NCI-H146 (cell line): ENCODE measurements at regions not wholly inside any gene's neighbourhood (a gene's known extent, or its start where the extent isn't known, plus 50 kb on each side); places are given as distances from the start of the nearest gene placed in this dataset.

ENCODE experiments used
- DNase-seq: peaks from one replicate; lab custom pipeline; 2025; lab: John Stamatoyannopoulos, UW

DNA sequence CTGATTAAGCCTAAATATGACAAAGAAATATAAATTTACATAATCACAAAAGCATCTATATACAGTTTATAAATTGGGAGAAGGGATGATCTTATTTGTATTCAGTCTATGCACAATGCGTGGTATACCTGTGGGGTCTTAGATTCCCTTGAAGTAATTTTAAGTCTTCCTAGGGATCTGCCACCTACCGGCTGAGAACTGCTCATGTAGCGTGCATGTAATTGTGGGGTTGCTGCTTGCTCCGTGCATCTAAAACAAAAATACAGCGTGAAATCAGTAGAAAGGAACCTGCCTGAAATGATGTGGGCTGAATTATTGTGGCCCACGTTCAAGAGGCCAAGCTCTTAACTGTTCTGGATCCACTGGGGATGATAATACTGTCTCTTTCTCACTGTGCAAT, 187.3 kb downstream of the MBOAT1 start:
- no peak for DNase-seq

DNA sequence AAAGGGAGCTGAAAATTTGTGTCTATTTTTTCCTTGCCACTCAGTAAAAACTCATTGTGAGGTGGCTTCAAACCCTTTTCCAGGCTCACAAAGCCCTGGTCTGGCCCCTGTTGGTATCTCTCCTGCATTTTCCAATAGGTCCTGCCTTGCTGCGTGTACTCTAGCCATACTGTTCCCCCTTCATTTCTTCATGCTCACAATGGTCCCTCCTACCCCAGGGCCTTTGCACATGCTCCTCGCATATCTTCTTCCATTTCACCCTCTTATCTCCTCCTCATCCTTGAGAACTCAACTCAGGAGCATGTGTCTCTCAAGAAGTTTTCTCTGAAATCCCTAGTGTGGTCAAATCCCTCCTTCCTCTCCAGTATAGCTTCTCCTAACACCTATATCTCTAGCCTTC, 186.6 kb downstream of the MBOAT1 start:
- DNase-seq = no peak

GRCh38 chr6:20028143-20028542, 184.1 kb downstream of the MBOAT1 start:
- DNase-seq = peak; percentile 98

- DNase-seq = no peak
These were observed 183.7 kb downstream of the MBOAT1 start for GRCh38 chr6:20028562-20028961.

DNA sequence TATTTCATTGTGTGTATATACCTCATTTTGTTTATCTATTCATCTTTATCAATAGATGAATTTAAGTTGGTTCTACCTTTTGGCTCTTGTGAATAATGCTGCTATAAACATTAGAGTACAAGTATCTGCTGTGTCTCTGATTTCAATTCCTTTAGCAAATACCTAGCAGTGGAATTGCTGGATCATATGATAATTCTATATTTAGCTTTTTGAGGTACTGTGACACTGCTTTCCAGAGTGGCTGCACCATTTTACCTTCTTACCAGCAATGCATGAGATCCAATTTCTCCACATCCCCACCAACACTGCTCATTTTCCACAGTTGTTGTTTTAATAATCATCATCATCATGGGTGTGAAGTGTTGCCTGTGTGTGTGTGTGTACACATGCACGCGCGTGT, 182.3 kb downstream of the MBOAT1 start:
- no peak for DNase-seq

- DNase-seq = no peak
These were observed 180.9 kb downstream of the MBOAT1 start for GRCh38 chr6:20031342-20031741.

- DNase-seq = no peak
These were observed 178.4 kb downstream of the MBOAT1 start for GRCh38 chr6:20033697-20034407.

DNA sequence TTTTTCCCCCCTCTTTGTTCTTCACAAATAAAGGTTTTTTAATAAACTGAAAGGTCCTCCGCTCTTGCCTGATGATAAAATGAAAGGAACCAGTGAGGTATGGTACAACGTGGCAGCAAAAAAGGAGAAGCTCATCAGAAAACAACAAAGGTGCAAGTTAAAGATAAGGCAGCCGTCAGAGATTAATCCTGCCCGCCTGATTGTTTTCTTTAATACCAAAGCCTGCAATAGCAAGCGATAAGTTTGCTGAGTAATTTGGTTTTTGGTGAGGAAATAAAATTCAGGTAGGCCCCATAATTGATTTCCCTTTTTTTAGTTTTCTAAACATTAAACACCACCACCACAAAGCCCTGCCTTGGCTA, 177.9 kb downstream of the MBOAT1 start:
- peak; percentile 98 for DNase-seq

- peak; percentile 44 for DNase-seq
These were observed 176.1 kb downstream of the MBOAT1 start for GRCh38 chr6:20036141-20036677.

DNA sequence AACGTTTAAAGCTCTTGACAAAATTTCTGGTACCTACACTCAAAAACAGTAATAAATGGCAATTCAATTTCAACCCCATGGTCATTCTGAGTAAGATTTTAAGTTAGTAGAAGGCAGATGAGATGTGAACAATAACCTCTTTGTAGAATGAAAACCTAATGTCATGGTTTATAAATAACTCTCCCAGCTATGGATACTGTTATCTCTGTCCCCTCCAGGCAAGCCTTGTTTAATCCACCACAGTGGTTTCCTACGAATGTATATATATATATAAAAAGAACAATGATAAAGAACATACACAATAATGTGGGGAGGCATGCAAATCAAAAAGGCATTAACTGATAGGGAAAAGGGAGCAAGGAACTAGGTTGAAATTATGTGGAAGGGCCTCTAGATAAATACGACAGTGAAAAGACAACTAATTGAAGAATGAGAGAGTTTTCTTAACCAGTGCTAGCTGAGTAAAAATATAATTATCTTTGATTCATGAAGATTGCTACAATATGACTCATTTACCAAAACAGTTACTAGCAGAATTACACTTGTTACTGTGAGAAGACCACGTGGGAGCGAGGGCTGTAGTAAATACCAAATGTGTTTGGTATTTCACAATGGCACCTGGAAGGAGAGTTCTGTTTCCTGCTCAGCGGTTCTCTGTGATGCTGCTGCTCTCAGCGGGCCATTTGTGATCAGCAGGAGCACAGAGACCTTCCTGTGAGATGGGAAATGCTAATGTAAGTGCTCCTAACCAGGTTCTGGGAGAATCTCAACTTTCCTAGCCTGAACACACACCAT, 173.7 kb downstream of the MBOAT1 start:
- no peak for DNase-seq

- no peak for DNase-seq
These were observed 167.4 kb downstream of the MBOAT1 start for GRCh38 chr6:20044883-20045282.
